Activated naive CD8-positive, alpha-beta T cell treated with anti-CD3 and anti-CD28 coated beads for 36 hours (primary cell): ENCODE measurements at regions not wholly inside any gene's neighbourhood (a gene's known extent, or its start where the extent isn't known, plus 50 kb on each side); places are given as distances from the start of the nearest gene placed in this dataset.
A peak's percentile ranks its signal among the peaks of the same experiment; 100 is the strongest.

ENCODE experiments used
- DNase-seq: peaks from one replicate; pipeline ENCODE4 v3.0.0; 2021
- H3K27ac Mint-ChIP-seq: one replicate; pipeline ENCODE4 v1.8.0; 2022; ENCODE audit warnings: mild to moderate bottlenecking, moderate library complexity, mixed read lengths
- H3K27me3 Mint-ChIP-seq: one replicate; pipeline ENCODE4 v1.8.0; 2022; ENCODE audit warnings: mild to moderate bottlenecking, mixed read lengths
- H3K36me3 Mint-ChIP-seq: one replicate; pipeline ENCODE4 v1.8.0; 2021; ENCODE audit warnings: mild to moderate bottlenecking, mixed read lengths
- H3K4me1 Mint-ChIP-seq: one replicate; pipeline ENCODE4 v1.8.0; 2021; ENCODE audit warnings: mixed read lengths
- H3K4me3 Mint-ChIP-seq: one replicate; pipeline ENCODE4 v1.8.0; 2022; ENCODE audit warnings: mild to moderate bottlenecking, moderate library complexity, mixed read lengths
- H3K9me3 Mint-ChIP-seq: one replicate; pipeline ENCODE4 v1.8.0; 2022; ENCODE audit warnings: mixed read lengths

GRCh38 chr6:72519871-72520270 is 102.0 kb upstream of the KCNQ5 start:
- no peaks in the 10 kb centered on the region for H3K9me3 Mint-ChIP-seq
- H3K4me3 Mint-ChIP-seq, result no peak overlapping the region
- H3K27me3 Mint-ChIP-seq, result peaks cover 5% of the 10 kb centered on the region
- H3K4me1 Mint-ChIP-seq, result no peaks in the 10 kb centered on the region
- H3K27ac Mint-ChIP-seq, result no peak overlapping the region
- no peak for DNase-seq
- no peaks in the 10 kb centered on the region for H3K36me3 Mint-ChIP-seq

DNA sequence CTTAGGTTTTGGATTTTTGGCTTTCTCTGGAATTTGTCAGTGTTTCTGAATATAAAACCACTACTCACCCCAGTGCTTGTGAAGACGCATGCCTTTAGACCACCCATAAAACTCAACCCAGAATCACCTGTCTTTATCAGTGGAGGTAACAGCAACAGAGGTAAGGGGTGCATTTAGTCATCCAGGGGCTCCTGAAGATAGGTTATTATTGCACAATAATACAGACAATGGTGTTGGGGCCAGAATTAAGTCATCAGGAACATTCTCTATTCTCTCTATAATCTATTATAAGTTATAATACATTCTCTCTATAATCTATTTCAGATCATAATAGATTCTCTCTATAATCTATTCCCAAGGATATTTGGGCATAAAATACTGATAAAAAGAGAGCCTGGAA is 100.2 kb upstream of the KCNQ5 start:
- no peak for DNase-seq

GRCh38 chr6:72522735-72523141 is 99.1 kb upstream of the KCNQ5 start:
- DNase-seq, result peak; percentile 6
- H3K4me3 Mint-ChIP-seq, result no peak overlapping the region
- H3K9me3 Mint-ChIP-seq, result no peaks in the 10 kb centered on the region
- peaks cover 5% of the 10 kb centered on the region for H3K27me3 Mint-ChIP-seq
- no peaks in the 10 kb centered on the region for H3K36me3 Mint-ChIP-seq
- no peak overlapping the region for H3K27ac Mint-ChIP-seq
- no peaks in the 10 kb centered on the region for H3K4me1 Mint-ChIP-seq

More for the DNA sequence above, 100.2 kb upstream of the KCNQ5 start:
- Mint-ChIP-seq H3K27me3 (peaks cover 5% of the 10 kb centered on the region), H3K27ac (no peak overlapping the region), H3K4me3 (no peak overlapping the region), H3K9me3 (no peaks in the 10 kb centered on the region), H3K36me3 (no peaks in the 10 kb centered on the region), H3K4me1 (no peaks in the 10 kb centered on the region)

DNA sequence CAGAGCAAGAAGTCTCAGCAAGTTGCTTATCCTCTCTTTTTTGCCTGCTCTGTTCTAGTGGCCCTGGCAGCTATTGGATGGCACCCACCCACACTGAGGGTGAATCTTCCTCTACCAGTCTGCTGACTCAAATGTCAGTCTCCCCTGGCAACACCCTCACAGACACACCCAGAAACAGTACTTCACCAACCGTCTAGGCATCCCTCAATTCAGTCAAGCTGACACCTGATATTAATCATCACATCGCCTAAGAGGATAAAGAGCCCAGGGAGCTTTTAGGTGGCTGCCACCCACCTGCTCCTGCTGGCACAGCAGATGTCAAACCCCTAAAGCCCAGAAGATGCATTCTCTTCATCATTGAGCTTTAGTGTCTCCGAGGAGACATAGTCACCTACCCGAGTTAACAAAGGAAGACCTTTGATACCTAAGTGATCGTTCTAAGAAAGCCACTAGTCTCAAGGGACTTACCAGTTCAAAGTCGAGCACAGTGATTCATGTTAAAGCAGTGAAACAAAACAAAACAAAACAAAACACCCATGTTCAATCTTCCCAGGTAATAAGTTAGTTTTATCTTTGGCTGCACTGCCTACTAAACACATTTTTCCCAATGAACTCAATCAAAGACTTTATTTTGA is 97.7 kb upstream of the KCNQ5 start:
- Mint-ChIP-seq H3K27ac (no peak overlapping the region), H3K4me1 (no peaks in the 10 kb centered on the region), H3K36me3 (no peaks in the 10 kb centered on the region), H3K4me3 (no peak overlapping the region), H3K9me3 (no peaks in the 10 kb centered on the region), H3K27me3 (peaks cover 5% of the 10 kb centered on the region)
- DNase-seq, result no peak

GRCh38 chr6:72525821-72526510 is 95.9 kb upstream of the KCNQ5 start:
- Mint-ChIP-seq H3K27ac (no peak overlapping the region), H3K4me1 (no peaks in the 10 kb centered on the region), H3K4me3 (no peak overlapping the region), H3K9me3 (no peaks in the 10 kb centered on the region), H3K27me3 (peaks cover 5% of the 10 kb centered on the region), H3K36me3 (no peaks in the 10 kb centered on the region)
- no peak for DNase-seq

DNA sequence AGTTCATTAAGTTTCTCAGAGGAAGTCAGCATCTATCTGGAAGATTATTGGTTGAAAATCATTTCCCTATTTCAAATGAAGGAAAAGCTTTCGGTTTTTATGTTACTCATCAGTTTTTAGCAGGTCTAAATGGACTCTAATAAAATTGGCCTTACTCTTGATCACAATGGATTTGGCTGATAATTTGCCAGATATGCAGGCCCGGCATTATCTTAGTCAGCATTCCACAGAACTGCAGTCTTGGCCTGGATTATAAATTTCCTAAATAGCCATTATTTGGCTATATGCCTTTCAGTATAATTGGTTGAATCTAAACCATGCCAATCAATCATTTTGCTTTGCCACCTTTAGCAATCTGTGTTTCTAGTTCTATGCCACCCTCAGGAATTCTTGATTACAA is 91.7 kb upstream of the KCNQ5 start:
- DNase-seq, result no peak
- Mint-ChIP-seq H3K36me3 (no peaks in the 10 kb centered on the region), H3K27ac (no peak overlapping the region), H3K4me1 (peaks cover 3% of the 10 kb centered on the region), H3K9me3 (no peaks in the 10 kb centered on the region), H3K4me3 (no peak overlapping the region), H3K27me3 (peaks cover 5% of the 10 kb centered on the region)

GRCh38 chr6:72530750-72531149 is 91.1 kb upstream of the KCNQ5 start:
- no peak for DNase-seq
- Mint-ChIP-seq H3K4me3 (no peak overlapping the region), H3K27me3 (peaks cover 5% of the 10 kb centered on the region)

DNA sequence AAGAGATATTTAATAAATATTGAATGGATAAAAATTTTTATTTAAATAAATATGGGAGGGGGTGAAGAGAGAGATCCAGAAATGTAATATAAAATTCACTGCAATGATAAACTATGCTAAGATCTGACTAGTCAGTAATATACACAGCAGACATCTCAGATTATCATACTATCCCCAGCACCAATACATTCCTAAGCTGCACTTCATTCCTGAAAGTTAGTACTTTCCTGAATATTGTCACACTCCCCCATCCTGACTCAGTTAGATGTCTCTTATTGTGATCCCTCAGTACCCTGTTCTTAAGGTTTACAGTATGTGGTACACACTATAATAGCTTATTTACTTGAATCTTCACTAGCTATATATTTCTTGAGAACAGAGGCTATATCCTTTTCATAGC is 88.3 kb upstream of the KCNQ5 start:
- H3K36me3 Mint-ChIP-seq, result no peaks in the 10 kb centered on the region
- H3K27ac Mint-ChIP-seq, result no peak overlapping the region
- no peaks in the 10 kb centered on the region for H3K9me3 Mint-ChIP-seq
- H3K27me3 Mint-ChIP-seq, result no peaks in the 10 kb centered on the region
- H3K4me1 Mint-ChIP-seq, result peaks cover 3% of the 10 kb centered on the region
- no peak for DNase-seq
- H3K4me3 Mint-ChIP-seq, result no peak overlapping the region

More at GRCh38 chr6:72530750-72531149, 91.1 kb upstream of the KCNQ5 start:
- H3K36me3 Mint-ChIP-seq, result no peaks in the 10 kb centered on the region
- H3K9me3 Mint-ChIP-seq, result no peaks in the 10 kb centered on the region
- H3K27ac Mint-ChIP-seq, result no peak overlapping the region
- peaks cover 3% of the 10 kb centered on the region for H3K4me1 Mint-ChIP-seq

GRCh38 chr6:72534236-72534635 is 87.6 kb upstream of the KCNQ5 start:
- Mint-ChIP-seq H3K27me3 (no peaks in the 10 kb centered on the region), H3K4me3 (no peak overlapping the region), H3K27ac (no peak overlapping the region), H3K9me3 (no peaks in the 10 kb centered on the region), H3K4me1 (peaks cover 3% of the 10 kb centered on the region), H3K36me3 (no peaks in the 10 kb centered on the region)
- DNase-seq, result no peak

DNA sequence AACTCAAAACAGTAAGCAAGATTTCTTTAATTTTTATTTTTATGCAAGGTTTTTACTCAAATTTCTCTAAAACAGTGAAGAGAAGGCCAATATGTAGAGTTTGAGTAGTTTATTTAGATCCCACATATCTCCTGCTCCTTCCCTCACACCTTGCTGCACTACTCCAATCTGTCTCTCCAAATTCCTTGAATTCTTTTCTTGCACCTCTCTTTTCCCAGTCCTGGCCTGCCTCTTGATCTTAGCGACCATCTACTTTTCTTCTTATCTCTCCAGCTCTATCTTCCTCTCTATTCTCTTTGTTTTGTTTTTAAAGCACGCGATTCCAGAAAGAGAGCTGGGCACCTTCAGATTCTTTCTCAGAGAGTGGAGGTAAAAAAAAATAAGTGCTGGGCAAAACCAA is 86.7 kb upstream of the KCNQ5 start:
- Mint-ChIP-seq H3K27me3 (no peaks in the 10 kb centered on the region), H3K36me3 (no peaks in the 10 kb centered on the region), H3K27ac (no peak overlapping the region), H3K4me1 (peaks cover 3% of the 10 kb centered on the region), H3K4me3 (no peak overlapping the region), H3K9me3 (peaks cover 4% of the 10 kb centered on the region)
- no peak for DNase-seq

DNA sequence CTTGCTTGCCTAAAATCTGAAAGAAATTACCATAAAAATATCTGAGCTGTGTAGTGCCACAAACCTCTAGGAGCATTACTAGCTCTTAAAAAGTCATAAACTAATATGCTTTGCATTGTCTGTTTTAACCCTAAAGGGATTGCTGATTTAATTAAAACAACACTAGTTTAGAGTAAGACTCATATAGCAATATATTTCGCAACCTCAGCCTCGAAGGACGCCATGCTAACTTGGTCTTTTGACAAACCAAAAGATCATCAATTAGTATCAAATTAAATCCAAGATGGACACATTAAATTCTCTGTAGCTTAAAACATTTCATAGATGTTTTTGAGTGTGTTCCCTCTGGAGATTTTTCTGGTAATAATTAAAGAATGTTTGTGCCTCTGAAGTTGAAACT is 74.8 kb upstream of the KCNQ5 start:
- peaks cover 2% of the 10 kb centered on the region for H3K9me3 Mint-ChIP-seq

GRCh38 chr6:72551470-72551869 is 70.4 kb upstream of the KCNQ5 start:
- no peak overlapping the region for H3K4me3 Mint-ChIP-seq
- DNase-seq, result no peak
- H3K4me1 Mint-ChIP-seq, result peaks cover 11% of the 10 kb centered on the region

More for the DNA sequence above, 74.8 kb upstream of the KCNQ5 start:
- no peak overlapping the region for H3K27ac Mint-ChIP-seq
- H3K4me3 Mint-ChIP-seq, result no peak overlapping the region
- peaks cover 13% of the 10 kb centered on the region for H3K27me3 Mint-ChIP-seq
- no peak for DNase-seq
- H3K4me1 Mint-ChIP-seq, result no peaks in the 10 kb centered on the region
- no peaks in the 10 kb centered on the region for H3K36me3 Mint-ChIP-seq

DNA sequence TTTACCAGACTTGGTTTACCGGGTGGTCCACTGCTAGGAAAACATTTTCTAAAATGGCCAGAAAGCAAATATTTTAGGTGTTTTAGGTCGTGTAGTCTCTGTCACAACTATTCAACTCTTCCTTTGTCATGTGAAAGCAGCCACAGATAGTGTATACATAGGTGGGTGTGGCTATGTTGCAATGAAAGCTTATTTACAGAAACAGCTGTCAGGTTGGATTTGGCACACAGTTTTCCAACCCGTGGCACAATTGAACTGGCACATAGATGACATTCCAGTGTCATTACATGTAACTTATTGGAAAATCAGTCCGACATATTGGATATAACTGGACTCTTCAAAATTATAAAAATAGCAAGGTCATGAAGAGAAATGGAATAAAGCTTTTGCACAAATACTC is 68.9 kb upstream of the KCNQ5 start:
- Mint-ChIP-seq H3K36me3 (no peaks in the 10 kb centered on the region), H3K9me3 (no peaks in the 10 kb centered on the region), H3K4me3 (no peak overlapping the region), H3K27me3 (peaks cover 11% of the 10 kb centered on the region), H3K27ac (no peak overlapping the region), H3K4me1 (peaks cover 11% of the 10 kb centered on the region)
- DNase-seq, result no peak

More at GRCh38 chr6:72551470-72551869, 70.4 kb upstream of the KCNQ5 start:
- no peaks in the 10 kb centered on the region for H3K9me3 Mint-ChIP-seq
- no peak overlapping the region for H3K27ac Mint-ChIP-seq
- peaks cover 13% of the 10 kb centered on the region for H3K27me3 Mint-ChIP-seq
- no peaks in the 10 kb centered on the region for H3K36me3 Mint-ChIP-seq

DNA sequence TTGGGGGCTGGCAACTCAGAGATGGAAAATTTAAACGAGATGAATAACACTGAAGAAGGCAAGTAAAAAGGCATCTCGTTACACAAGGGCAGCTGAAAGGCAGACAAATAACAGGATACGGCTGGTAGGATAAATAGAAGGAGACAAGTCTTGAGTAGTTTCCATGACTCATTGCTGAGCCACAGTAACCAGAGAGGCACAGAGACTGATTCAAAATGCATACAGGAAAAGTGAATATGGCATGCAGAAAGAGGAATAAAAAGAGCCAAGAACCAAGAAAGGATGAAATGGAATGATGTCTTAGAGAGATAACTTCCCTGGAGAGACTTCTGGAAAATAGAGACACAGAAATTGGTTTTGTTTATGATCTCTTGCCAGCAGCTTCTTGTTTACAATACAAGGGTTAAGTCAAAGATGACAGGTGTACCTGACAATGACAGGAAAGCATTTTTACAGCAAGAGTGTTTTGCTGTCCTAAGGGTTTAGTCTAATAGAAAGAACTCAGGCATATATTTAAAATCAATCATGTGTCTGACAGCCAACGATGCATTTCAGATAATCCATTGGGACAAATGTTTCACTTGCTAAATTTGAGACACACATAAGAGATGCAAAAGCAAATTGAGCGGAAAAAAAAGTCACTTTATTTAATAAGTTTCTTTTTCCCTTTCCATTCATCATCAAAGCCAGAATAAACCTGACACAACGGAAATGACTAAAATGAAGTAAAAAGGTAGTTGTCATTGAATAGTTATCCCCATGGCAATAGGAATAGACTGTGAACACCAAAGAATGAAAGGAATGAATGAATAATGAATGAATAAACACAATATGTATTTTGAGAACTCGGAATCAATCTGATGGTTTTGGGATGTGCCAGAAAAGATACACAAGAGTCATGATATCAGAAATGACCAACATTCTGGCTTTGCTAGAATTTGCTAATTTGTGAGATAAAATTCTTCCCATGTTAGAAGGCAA is 68.0 kb upstream of the KCNQ5 start:
- H3K27ac Mint-ChIP-seq, result peak overlapping the region; percentile 18
- peaks cover 5% of the 10 kb centered on the region for H3K27me3 Mint-ChIP-seq
- no peak overlapping the region for H3K4me3 Mint-ChIP-seq
- no peak for DNase-seq
- H3K36me3 Mint-ChIP-seq, result no peaks in the 10 kb centered on the region
- peaks cover 11% of the 10 kb centered on the region for H3K4me1 Mint-ChIP-seq
- no peaks in the 10 kb centered on the region for H3K9me3 Mint-ChIP-seq

GRCh38 chr6:72554761-72555221 is 67.1 kb upstream of the KCNQ5 start:
- H3K4me3 Mint-ChIP-seq, result no peak overlapping the region
- peaks cover 11% of the 10 kb centered on the region for H3K4me1 Mint-ChIP-seq
- H3K27me3 Mint-ChIP-seq, result peaks cover 4% of the 10 kb centered on the region
- H3K36me3 Mint-ChIP-seq, result no peaks in the 10 kb centered on the region
- H3K27ac Mint-ChIP-seq, result no peak overlapping the region
- no peak for DNase-seq
- H3K9me3 Mint-ChIP-seq, result no peaks in the 10 kb centered on the region
